Right ventricle myocardium inferior (tissue), 1 donor: ENCODE measurements at regions not wholly inside any gene's neighbourhood (a gene's known extent, or its start where the extent isn't known, plus 50 kb on each side); places are given as distances from the start of the nearest gene placed in this dataset.
"Not testable (repeated sequence)": the region's sequence is repeated elsewhere in the genome, so short reads cannot be mapped to it uniquely, and the experiment has no call there.

ENCODE experiments used
- ATAC-seq: fragments of 200-7000 bp; cut with Tn5 transposase; one replicate; pipeline ENCODE4 v1.9.1; 2020; ENCODE audit warnings: mild to moderate bottlenecking, moderate library complexity
- DNase-seq: peaks from one replicate; pipeline ENCODE4 v3.0.0; 2021; ENCODE audit errors: missing footprints
- intact Hi-C: fragments of 100-400 bp; cut with DNase I; formaldehyde crosslinking; loops from one replicate; pipeline ENCODE4 v1.11.0; 2022
- donor health status: DM: no; HTN: yes; CAD: no; lungs with severe emphysema.

DNA sequence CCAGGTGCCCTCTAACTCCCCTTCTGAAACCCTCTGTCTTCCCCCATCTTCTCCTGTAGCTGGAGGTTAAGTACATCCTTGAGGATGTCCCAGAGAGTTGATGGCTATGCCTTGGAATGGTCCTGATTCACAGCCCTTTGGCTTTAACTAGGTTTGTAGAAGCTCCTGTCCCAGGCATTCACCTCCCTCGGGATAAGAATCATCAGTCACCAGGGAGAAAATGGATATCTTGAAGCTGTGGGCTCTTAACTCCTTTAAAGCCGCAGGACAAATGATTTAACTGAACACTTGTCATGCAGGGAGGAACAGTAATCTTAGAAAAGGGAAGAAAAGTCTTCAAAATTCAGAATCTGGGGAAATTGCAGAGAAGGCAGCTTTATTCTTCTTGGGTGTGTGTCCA, 139.9 kb downstream of the PSAT1 start:
- intact Hi-C loops: no loop called here
- no peak for ATAC-seq

DNA sequence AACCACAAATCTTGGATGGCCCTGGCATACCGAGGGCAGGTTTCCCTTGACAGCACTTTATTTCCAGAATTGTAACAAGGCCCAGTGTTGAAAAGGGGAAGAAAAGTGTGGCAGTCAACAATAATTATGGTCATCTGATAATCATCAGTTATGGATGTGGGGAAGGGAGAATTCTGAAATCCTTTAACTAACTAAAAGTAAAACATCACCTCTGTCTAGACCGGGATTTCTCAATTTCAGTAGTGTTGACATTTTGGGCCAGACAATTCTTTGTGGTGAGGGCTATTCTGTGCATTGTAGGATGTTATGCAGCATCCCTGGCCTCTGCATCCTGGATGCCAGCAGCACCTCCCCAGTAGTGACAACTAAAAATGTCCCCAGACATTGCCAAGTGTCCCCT, 140.4 kb downstream of the PSAT1 start:
- no peak for DNase-seq
- intact Hi-C loops: no loop called here
- ATAC-seq: no peak

More for the DNA sequence above, 139.9 kb downstream of the PSAT1 start:
- no peak for DNase-seq

DNA sequence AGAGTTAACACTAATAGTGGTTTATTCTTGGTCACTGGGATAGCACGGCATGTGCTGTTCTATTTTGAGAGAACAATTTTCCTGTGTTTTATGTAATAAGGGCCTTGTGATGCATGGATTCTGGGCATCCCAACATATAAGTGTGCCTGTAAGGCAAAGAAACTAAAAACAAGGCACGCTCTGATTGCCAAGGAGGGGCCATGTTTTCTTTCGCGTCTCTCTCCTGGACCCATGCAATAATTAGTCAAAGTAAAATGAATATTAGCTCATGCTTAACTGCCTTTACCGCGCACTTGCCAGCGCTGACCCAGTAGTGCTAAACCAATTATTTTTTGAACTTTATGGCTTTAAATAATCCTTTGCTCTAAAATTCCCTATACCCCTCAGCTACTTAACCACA, 140.9 kb downstream of the PSAT1 start:
- DNase-seq: no peak
- intact Hi-C loops: no loop called here
- no peak for ATAC-seq

DNA sequence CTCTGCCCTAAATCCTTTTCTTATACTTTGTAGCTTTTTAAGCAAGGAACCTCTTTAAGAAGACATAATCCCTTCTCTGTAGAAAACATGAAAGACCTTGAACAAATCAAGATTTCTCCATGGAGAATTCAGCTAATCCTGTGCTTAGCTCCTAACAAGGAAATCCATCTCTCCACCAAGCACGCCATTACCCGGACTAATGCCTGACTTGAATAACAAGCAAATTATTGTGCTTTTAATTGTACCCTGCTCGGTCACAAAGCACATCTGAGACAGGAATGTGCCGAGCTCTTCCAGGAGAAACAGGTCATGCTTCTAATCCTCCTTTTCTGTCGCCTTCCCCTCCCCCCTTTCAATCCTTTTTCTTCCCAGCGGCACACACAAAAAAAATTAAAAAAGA, 141.3 kb downstream of the PSAT1 start:
- intact Hi-C loops: no loop called here
- DNase-seq (no peak), ATAC-seq (no peak)

DNA sequence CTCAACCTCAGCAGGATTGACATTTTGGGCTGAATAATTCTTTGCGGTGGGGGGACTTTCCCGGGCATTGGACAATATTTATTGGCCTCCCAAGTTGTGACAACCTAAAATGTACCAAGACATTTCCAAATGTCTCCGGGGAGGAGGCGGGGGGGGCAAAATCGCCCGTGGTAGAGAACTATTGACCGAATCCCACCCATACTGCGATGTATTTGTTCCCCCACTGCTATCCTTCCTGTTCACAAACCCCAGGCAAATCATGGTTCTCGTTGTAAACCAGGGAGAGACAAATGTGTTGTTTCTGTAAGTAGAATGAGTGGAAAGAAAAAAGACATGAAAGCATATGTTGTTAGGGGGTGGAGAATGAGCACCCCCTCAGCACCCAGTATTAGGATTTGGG, 141.9 kb downstream of the PSAT1 start:
- intact Hi-C loops: no loop called here
- DNase-seq: no peak
- ATAC-seq: no peak

DNA sequence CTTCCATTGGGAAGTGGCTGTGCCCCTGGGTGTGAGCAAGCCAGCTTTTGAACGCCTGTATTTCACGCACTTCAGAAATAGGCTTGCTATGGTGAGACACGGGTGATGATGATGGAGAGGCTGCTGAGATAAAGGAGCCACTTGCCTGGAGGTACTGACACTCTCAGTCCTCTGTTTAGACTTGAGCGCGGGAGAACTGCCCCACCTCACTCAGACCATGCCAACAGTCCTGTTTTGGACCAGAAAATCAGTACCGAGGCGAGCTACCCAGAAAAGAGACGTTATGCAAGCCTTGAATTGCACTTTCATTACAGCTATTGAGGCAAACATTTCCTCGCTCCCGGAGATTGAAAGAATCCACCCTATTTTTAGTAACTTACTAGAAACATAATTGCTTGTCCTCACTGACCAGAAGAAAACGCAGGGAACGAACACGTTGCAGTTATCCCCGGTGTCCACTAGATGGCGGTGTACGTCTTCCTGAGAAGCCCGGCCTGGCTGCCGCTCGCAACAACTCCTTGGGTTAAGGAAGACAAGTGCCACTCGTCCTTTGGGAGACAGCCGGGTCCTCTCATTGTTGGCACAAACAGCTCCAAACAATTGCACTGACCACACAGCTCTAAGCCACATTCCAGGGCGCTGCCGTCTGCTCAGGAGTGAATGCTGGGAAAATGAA, 142.4 kb downstream of the PSAT1 start:
- DNase-seq (peak; percentile 89), ATAC-seq (peak; percentile 81)
- intact Hi-C loops: no loop called here

DNA sequence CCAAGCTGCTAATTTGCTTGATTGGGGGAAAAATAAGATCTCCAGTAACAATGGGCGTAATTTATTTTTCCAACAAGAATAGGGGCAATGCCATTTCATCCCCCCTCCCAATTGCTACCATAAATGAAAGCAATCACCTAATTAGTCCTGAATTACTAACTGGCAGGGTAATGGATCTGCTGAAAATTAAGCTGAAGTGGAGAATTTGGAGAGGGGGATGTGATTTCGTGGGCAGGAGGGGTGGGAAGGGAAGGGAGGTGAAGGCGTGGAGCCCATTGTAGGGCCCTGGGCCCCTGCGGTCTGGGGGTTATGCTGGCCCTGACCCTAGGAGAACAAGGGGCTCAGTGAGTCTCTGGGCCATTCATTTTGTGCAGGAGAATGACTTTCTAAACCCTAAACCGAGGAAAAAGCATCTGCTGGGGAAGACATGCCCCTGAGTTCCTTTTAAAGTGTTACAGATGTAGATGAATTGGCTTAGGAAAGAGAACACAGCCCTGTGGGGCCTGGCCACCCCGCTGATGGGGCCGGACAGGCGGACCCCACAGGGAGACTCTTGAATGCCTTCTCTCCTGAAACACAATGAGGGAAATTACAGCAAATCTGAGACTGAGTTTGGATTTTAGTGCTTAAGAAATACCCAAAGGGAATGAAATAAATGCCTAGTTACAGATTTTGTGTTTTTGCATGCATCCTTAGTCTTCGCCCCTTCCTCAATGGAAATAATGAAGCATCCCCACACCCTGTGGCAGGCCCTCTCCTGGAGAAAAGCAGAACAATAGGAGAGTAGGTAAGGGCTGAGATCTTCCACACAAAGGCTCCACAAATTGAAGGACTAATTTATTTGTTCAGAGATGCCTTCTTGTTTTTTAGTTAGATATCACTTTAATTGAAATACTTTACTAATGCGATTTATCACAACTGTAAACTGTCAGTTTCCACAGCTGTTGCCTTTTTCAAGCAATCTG, 143.2 kb downstream of the PSAT1 start:
- ATAC-seq (no peak), DNase-seq (no peak)
- intact Hi-C loops: no loop called here

DNA sequence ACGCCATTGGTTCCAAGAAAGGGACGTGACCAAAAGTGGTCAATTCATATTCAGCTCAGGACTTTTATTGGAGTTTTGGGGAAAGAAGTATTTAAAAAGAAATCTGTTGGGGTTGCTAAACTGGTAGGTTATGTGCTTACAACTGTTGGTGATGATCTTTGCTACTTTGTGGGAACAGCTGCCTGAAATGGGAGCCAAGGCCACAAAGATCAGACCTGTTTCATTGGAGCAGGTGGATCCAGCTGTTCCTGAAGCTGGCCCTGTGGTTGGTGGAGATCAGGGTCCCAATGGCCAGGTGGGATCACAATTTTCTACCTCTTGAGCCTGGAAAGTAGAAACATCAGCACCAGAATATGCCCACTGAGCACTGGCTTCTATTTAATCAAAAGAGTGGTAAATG, 144.5 kb downstream of the PSAT1 start:
- intact Hi-C loops: no loop called here

DNA sequence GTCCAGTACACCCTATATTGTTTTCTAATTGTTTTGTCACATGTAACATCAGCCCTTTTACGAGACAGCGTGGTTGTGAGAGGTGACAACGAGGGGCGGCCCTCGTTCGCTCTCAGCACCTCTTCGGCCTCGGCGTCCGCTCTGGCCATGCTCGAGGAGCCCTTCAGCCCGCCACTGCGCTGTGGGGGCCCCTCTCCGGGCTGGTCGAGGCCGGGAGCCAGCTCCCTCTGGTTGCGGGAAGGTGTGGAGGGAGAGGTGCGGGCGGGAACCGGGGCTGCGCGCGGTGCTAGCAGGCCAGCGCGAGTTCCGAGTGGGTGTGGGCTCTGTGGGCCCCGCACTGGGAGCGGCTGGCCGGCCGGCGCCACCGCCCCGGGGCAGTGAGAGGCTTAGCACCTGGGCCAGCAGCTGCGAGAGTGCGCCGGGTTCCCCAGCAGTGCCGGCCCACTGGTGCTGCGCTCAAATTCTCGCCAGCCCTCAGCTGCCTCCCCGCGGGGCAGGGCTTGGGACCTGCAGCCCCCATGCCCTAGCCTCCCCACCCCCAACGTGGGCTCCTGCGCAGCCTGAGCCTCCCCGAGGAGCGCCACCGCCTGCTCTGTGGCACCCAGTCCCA, 145.0 kb downstream of the PSAT1 start:
- ATAC-seq (no peak), DNase-seq (no peak)
- intact Hi-C loops: no loop called here

More for the DNA sequence above, 144.5 kb downstream of the PSAT1 start:
- DNase-seq (no peak), ATAC-seq (no peak)

DNA sequence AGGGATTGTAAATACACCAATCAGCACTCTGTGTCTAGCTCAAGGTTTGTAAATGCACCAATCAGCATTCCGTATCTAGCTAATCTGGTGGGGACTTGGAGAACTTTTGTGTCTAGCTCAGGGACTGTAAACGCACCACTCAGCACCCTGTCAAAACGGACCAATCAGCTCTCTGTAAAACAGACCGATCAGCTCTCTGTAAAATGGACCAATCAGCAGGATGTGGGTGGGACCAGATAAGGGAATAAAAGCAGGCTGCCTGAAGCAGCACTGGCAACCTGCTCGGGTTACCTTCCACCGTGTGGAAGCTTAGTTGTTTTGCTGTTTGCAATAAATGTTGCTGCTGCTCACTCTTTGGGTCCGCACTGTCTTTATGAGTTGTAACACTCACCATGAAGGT, 145.7 kb downstream of the PSAT1 start:
- DNase-seq, intact Hi-C loops, ATAC-seq: not testable (repeated sequence)

DNA sequence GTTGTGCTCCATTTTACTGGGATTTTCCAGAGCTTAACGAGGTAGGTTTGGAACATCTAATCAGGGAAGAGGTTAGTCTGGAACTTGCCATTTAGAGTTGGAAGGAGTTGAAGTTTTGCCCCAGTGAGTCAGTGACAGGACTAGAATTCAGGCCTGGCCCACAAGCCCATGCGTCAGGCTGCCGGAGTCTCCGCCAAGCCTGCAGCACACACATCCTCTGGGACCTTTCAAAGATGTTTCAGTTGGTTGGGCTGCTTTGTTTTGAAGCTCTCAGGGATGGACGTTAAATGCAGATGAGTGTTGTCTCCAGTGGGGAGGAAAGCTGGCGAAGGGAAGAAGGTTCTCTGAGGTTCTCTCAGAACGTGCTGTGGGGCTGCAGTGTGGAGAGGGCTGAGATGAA, 147.0 kb downstream of the PSAT1 start:
- ATAC-seq (no peak), DNase-seq (no peak)
- intact Hi-C loops: no loop called here

DNA sequence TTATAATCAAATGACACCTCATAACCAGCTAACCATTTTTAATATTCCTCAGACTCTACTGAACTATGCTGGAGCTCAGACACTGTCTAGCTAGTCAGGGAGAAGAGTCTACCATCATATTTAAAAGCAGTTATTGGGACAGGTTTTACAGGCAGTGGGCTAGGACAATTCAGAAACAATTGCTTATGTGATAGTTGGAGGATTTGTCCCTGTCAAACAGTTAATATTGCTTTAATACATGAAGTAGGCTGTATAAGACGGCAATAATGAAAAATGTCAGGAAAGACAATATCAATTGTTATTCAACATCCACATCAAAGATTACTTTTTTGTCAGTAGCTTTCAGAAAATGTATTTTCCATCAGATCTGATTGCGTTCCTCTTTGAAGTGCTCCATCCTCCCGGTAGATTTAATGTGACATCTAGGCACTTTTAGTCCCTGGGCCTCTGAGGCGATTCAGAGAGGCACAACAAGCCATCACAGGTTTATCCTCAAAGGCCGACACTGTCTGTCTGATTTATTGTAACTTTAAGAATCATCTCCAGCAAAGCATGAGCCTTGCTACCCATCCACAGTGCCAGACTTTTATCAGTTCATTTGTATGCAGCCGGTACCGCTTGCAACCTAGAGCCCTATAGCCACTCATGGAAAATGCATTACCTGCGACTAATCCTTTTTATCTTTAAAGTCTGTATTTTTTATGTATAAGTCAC, 152.2 kb downstream of the PSAT1 start:
- no peak for DNase-seq
- intact Hi-C loops: no loop called here
- no peak for ATAC-seq

DNA sequence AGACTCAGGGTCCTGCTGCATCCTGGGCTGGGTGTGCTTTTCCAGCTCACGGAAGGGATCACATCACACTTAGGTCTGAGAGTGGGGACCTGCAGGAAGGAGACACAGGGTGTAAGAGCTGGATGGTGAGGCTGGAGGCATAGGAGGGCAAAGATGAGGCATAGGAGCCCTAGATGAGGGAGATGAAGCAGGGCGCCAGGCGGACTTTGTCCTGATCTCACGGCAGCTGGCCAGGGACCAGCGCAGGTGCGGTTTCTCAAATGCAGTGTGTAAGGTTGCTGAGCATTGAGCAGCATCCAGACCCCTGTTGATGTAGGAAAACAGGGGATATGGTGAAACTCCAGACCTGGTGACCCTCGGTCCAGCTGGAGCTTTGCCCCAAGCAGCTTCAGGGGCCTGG, 156.5 kb downstream of the PSAT1 start:
- ATAC-seq: no peak

DNA sequence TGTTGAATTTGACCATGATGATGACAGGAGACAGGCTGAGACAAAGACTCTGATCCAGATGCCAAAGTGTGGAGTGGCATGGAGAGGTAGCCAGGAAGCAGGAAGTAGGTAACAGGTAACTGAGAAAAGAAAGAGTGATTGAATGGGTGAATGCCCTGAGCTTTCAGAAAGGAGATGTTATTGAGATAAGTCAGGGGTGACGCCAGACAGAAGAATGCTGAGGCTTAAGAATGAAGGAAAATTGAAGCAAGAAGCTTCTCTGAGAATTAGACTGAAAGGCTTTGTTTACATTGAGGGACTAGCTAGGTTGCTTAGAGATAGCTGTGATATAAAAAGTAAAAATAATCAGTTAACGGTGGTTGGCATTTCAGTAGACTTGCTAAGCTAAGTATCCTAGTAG, 165.7 kb downstream of the PSAT1 start:
- intact Hi-C loops: no loop called here

More for the DNA sequence above, 156.5 kb downstream of the PSAT1 start:
- no peak for DNase-seq
- intact Hi-C loops: no loop called here

DNA sequence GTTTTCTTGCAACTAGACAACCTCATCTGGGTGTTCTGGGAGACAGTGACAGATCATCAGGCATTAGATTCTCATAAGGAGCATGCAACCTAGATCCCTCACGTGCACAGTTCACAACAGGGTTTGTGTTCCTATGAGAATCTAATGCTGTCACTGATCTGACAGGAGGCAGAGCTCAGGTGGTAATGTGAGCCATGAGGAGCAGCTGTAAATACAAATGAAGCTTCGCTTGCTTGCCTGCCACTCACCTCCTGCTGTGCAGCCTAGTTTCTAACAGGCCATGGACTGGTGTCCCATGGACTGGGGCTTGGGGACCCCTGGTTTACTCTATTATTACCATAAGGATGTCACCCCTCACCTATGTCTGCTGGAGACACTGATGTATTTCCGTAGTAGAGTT, 166.8 kb downstream of the PSAT1 start:
- ATAC-seq: no peak
- no peak for DNase-seq
- intact Hi-C loops: no loop called here

More for the DNA sequence above, 165.7 kb downstream of the PSAT1 start:
- ATAC-seq (no peak), DNase-seq (no peak)

DNA sequence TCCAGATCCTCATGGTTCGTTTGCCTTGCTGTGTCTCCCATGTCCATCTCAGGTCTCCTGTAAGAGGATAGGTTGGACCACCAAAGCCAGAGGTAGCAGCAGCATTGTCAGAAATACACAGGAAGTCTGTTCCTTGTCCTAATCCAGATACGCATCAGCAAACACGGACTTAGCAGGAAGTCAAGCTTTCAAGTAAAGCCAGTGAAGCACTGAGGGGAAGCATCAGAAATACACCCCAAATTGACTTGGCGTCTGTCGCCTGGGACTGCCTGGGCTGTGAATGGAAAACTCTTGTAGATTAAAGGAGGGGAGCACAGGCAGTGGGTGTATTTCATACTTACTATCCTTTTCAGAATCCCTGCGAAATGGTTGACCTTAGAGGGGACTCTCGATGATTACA, 171.3 kb downstream of the PSAT1 start:
- no peak for DNase-seq
- intact Hi-C loops: no loop called here
- no peak for ATAC-seq

DNA sequence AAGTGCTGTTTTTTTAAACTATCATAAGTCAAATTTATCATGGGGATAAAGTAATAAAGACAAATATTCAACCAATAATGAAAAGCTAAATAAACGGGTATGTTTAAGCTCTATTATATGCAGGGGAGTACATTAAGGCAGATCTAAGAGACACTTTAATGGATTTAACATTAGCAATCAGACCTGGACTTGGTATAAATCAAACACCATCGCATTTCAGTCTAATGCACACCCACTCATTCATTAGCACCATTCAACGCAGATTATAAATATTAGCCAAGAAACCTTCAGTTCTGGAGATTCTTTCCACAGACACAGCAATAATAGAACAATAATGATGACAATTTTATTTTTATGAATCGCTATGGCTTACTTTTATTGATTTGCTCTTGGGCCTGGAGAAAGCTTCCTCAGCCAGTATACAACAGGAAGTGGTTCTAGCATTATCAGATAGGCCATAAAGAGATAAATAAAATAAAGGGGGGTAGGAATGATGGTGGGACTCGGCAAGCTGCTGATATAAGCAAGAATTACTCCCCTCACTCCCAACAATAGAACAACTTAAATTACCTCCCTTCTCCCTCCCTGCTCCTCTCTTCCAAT, 172.2 kb downstream of the PSAT1 start:
- intact Hi-C loops: no loop called here
- DNase-seq (no peak), ATAC-seq (no peak)

DNA sequence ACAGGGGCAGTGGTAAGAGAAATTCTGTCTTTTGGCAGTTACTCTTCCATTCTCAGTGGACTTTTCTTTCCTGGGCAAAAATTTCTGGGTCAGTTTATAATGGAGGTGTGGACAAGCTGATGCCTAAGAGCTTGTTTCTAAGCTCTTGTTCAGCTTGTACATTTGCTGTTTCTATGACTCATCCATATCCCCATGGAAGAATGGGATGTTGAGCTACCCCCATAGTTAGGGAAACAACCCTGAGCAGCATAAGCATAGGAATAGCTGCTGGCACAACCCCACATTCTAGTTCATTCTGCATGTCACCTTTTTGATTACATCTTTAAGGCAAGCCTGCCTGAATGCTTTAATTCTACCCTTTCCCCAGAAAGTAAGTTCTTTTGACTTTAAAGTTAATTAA, 173.3 kb downstream of the PSAT1 start:
- intact Hi-C loops: no loop called here
- DNase-seq (no peak), ATAC-seq (no peak)

DNA sequence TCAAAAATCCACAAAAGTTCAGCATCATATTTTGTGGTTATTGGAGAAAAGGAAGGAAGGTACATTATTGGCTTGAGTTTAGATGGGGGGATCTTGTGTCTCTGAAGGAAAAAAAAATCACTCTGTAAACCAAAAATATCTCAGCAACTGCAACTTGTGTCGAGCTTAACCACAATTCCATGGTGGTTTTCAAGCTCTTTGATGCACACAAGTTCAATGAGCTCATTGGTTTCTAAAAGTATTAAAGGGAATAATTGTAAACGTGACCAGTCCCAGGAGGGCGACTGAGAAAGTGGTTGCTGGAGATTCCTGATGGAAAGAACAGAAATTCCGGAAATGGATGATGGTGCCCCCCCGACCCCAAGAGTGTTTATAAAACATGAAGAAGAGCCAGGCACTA, 173.8 kb downstream of the PSAT1 start:
- ATAC-seq: no peak
- intact Hi-C loops: no loop called here

More for the DNA sequence above, 173.8 kb downstream of the PSAT1 start:
- no peak for DNase-seq
